ENCODE measurements at regions not wholly inside any gene's neighbourhood (a gene's known extent, or its start where the extent isn't known, plus 50 kb on each side); places are given as distances from the start of the nearest gene placed in this dataset.

GRCh38 chrX:114046695-114047279 is 537.1 kb upstream of the HTR2C start:
- no peak for TF ChIP-seq EZH2phosphoT487 (IDR thresholded peaks at IDR 0.05; ENCODE audit: unreplicated experiment)
- TF ChIP-seq POLR2AphosphoS5 (IDR thresholded peaks at IDR 0.05; ENCODE audit: low read depth), result no peak
- no peak for TF ChIP-seq CTCF (conservative IDR thresholded peaks at IDR 0.05; ENCODE audit: low read depth in 2 of 2)
- TF ChIP-seq EZH2 (IDR thresholded peaks at IDR 0.05; ENCODE audit: low read depth, unreplicated experiment), result no peak
- TF ChIP-seq ETS1 (IDR thresholded peaks at IDR 0.05), result no peak
- TF ChIP-seq, protein P1, sequence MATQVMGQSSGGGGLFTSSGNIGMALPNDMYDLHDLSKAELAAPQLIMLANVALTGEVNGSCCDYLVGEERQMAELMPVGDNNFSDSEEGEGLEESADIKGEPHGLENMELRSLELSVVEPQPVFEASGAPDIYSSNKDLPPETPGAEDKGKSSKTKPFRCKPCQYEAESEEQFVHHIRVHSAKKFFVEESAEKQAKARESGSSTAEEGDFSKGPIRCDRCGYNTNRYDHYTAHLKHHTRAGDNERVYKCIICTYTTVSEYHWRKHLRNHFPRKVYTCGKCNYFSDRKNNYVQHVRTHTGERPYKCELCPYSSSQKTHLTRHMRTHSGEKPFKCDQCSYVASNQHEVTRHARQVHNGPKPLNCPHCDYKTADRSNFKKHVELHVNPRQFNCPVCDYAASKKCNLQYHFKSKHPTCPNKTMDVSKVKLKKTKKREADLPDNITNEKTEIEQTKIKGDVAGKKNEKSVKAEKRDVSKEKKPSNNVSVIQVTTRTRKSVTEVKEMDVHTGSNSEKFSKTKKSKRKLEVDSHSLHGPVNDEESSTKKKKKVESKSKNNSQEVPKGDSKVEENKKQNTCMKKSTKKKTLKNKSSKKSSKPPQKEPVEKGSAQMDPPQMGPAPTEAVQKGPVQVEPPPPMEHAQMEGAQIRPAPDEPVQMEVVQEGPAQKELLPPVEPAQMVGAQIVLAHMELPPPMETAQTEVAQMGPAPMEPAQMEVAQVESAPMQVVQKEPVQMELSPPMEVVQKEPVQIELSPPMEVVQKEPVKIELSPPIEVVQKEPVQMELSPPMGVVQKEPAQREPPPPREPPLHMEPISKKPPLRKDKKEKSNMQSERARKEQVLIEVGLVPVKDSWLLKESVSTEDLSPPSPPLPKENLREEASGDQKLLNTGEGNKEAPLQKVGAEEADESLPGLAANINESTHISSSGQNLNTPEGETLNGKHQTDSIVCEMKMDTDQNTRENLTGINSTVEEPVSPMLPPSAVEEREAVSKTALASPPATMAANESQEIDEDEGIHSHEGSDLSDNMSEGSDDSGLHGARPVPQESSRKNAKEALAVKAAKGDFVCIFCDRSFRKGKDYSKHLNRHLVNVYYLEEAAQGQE (IDR thresholded peaks at IDR 0.05; ENCODE audit: unreplicated experiment), result no peak
- TF ChIP-seq STAT1 (IDR thresholded peaks at IDR 0.05; ENCODE audit: unreplicated experiment), result no peak
- no peak for TF ChIP-seq CREB1 (CRISPR knock-in tag; IDR thresholded peaks at IDR 0.05; ENCODE audit: low read depth)
- no peak for TF ChIP-seq NANOG (IDR thresholded peaks at IDR 0.05; ENCODE audit: borderline replicate concordance)

Measured in GM23338 (cell line).